ENCODE measurements at regions not wholly inside any gene's neighbourhood (a gene's known extent, or its start where the extent isn't known, plus 50 kb on each side); places are given as distances from the start of the nearest gene placed in this dataset.

GRCh38 chr6:87807475-87807874 lies 105.4 kb upstream of the AKIRIN2 start:
- DNase-seq = no peak
- no peaks in the 10 kb centered on the region for H3K4me1 ChIP-seq
- 85 to 90% methylated on average over 4 of the region's 4 CpGs for WGBS, 2 donors
- H3K4me3 ChIP-seq (replicated peaks in 1 of 3) = no peak overlapping the region
- H3K9me3 ChIP-seq = no peaks in the 10 kb centered on the region
- no peak overlapping the region for H3K27ac ChIP-seq
- no peak for TF ChIP-seq POLR2A (IDR thresholded peaks at IDR 0.05)
- no peaks in the 10 kb centered on the region for H3K36me3 ChIP-seq
- H3K27me3 ChIP-seq = no peaks in the 10 kb centered on the region
- intact Hi-C loops (cut with DNase I) = no loop called here

GRCh38 chr6:87806635-87807034 lies 104.6 kb upstream of the AKIRIN2 start:
- 78 to 80% methylated on average over 4 of the region's 4 CpGs for WGBS, 2 donors

GRCh38 chr6:87806099-87806498 lies 104.1 kb upstream of the AKIRIN2 start:
- TF ChIP-seq POLR2A (IDR thresholded peaks at IDR 0.05) (no peak), CTCF (IDR thresholded peaks at IDR 0.05) (no peak)

More at GRCh38 chr6:87806635-87807034, 104.6 kb upstream of the AKIRIN2 start:
- Histone ChIP-seq H3K36me3 (no peaks in the 10 kb centered on the region), H3K27me3 (no peaks in the 10 kb centered on the region), H3K4me3 (replicated peaks in 1 of 3) (no peak overlapping the region), H3K4me1 (no peaks in the 10 kb centered on the region), H3K9me3 (no peaks in the 10 kb centered on the region), H3K27ac (no peak overlapping the region)
- intact Hi-C loops (cut with DNase I) = no loop called here
- no peak for DNase-seq
- TF ChIP-seq CTCF (IDR thresholded peaks at IDR 0.05) (no peak), POLR2A (IDR thresholded peaks at IDR 0.05) (no peak)

DNA sequence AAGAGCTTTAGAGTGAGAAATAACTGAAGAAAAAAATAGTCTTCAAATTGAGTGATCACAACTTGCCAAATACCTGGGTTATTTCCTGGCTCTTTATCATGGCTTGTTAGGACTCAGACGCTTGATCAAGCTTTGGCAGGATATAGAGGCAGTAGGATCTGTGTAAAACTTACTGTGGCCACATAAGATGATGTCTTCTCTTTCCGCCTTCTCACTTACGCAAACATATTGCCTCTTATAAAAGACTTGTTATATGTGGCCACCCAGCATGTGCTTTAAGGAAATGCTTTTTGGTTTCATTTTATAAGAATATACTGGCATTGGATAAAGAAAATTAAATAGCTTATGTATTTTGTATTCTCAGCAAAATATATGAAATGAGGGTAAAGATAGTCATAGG lies 101.8 kb upstream of the AKIRIN2 start:
- Histone ChIP-seq H3K9me3 (no peaks in the 10 kb centered on the region), H3K36me3 (no peaks in the 10 kb centered on the region), H3K4me3 (replicated peaks in 1 of 3) (no peak overlapping the region), H3K27ac (no peak overlapping the region), H3K4me1 (peaks cover 0 to 2% of the 10 kb centered on the region in 2 donors), H3K27me3 (no peaks in the 10 kb centered on the region)
- 87 to 90% methylated on average over 3 of the region's 3 CpGs for WGBS, 2 donors
- no peak for DNase-seq
- intact Hi-C loops (cut with DNase I) = no loop called here
- TF ChIP-seq CTCF (IDR thresholded peaks at IDR 0.05) = no peak

More at GRCh38 chr6:87806099-87806498, 104.1 kb upstream of the AKIRIN2 start:
- Histone ChIP-seq H3K9me3 (no peaks in the 10 kb centered on the region), H3K36me3 (no peaks in the 10 kb centered on the region), H3K4me3 (replicated peaks in 1 of 3) (no peak overlapping the region), H3K27ac (no peak overlapping the region), H3K4me1 (no peaks in the 10 kb centered on the region), H3K27me3 (no peaks in the 10 kb centered on the region)
- intact Hi-C loops (cut with DNase I) = no loop called here
- no peak for DNase-seq
- 61 to 86% methylated on average over 1 of the region's 1 CpG for WGBS, 2 donors

DNA sequence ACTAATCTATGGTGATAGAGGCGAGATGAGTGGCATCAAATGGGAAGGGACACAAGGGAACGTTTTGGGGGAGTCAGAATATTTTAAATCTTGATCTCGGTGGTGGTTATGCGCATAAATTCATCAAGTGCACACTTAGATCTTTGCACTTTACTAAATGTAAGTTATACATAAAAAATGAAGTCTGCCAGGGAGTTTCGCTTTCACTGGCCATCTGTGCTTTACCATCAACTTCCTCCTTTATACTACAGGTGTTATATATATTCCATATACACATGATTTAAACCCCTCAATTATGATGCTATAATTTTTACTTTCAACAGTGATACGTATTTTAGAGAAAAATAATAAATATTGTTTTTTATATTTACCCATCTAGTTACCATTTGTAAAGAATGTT lies 97.6 kb upstream of the AKIRIN2 start:
- Histone ChIP-seq H3K36me3 (no peaks in the 10 kb centered on the region), H3K9me3 (no peaks in the 10 kb centered on the region), H3K27ac (peak overlapping the region in 1 of 3 donors; percentile 41), H3K27me3 (no peaks in the 10 kb centered on the region), H3K4me1 (peaks cover 6 to 9% of the 10 kb centered on the region in 2 donors), H3K4me3 (replicated peaks in 1 of 3) (no peak overlapping the region)
- TF ChIP-seq POLR2A (IDR thresholded peaks at IDR 0.05) (no peak), CTCF (IDR thresholded peaks at IDR 0.05) (no peak)
- WGBS, 2 donors = 80 to 83% methylated on average over 6 of the region's 6 CpGs
- intact Hi-C loops (cut with DNase I) = no loop called here
- DNase-seq = no peak

All from thyroid gland (tissue), 4 donors.